ENCODE measurements at regions not wholly inside any gene's neighbourhood (a gene's known extent, or its start where the extent isn't known, plus 50 kb on each side); places are given as distances from the start of the nearest gene placed in this dataset.
A peak's percentile ranks its signal among the peaks of the same experiment; 100 is the strongest.

- H2BK20ac ChIP-seq (ENCODE audit: low read depth, low read length, poor library complexity, severe bottlenecking), result no peak overlapping the region
- H3K4me2 ChIP-seq (ENCODE audit: insufficient read depth, insufficient read length, low read length), result no peak overlapping the region
- H3K4me1 ChIP-seq (ENCODE audit: insufficient read depth, low read length), result peaks cover 18% of the 10 kb centered on the region; the same call in 1 of the 2 replicates
- H3K27me3 ChIP-seq (ENCODE audit: insufficient read depth, low read length), result no peaks in the 10 kb centered on the region; the same call in 1 of the 2 replicates
- H2AFZ ChIP-seq (ENCODE audit: low read length), result no peak overlapping the region
- no peak overlapping the region for H2BK120ac ChIP-seq (ENCODE audit: low read depth, low read length, poor library complexity, severe bottlenecking)
- no peak overlapping the region for H3K9ac ChIP-seq (ENCODE audit: extremely low read depth, insufficient read length, low read length)
- H3K27me3 Mint-ChIP-seq (ENCODE audit: low read depth), result peaks cover 27% of the 10 kb centered on the region
- no peak overlapping the region for H3K56ac ChIP-seq (ENCODE audit: insufficient read length, low read depth, low read length)
- H3K23ac ChIP-seq (ENCODE audit: insufficient read length, low read depth, low read length), result no peak overlapping the region
- H3K14ac ChIP-seq (ENCODE audit: insufficient read depth, low read length), result peak overlapping the region; percentile 1; the same call in 1 of the 2 replicates
- DNase-seq, result no peak
- H3K9me3 ChIP-seq (ENCODE audit: control insufficient read depth, low read depth, low read length), result no peaks in the 10 kb centered on the region
- H3K27ac Mint-ChIP-seq, result peak overlapping the region in 2 of 3 experiments; percentile 27 to 98; a peak in 2 of 7 replicates
- TF ChIP-seq CTCF (conservative IDR thresholded peaks at IDR 0.05), result no peak
- no peak overlapping the region for H2BK5ac ChIP-seq (ENCODE audit: insufficient read length, low read length)
- no CpG with 5 or more reads among the region's 4 CpGs for WGBS (ENCODE audit: extremely low coverage, insufficient read length, low lambda C conversion rate)
- no peak overlapping the region for H4K8ac ChIP-seq (replicated peaks; ENCODE audit: insufficient read length, low read depth, low read length)
- no peaks in the 10 kb centered on the region; the same call in 1 of the 2 replicates for H3K79me2 ChIP-seq (ENCODE audit: insufficient read depth, low read length)
- H3K23me2 ChIP-seq (ENCODE audit: insufficient read length, low read depth, low read length, poor library complexity, severe bottlenecking), result peaks cover 8% of the 10 kb centered on the region
- H2BK15ac ChIP-seq (ENCODE audit: low read depth, low read length), result no peak overlapping the region
- H3K27ac ChIP-seq (ENCODE audit: insufficient read length, low read depth, low read length), result no peak overlapping the region
- no peak overlapping the region for H3T11ph ChIP-seq (ENCODE audit: low read length)
- no peaks in the 10 kb centered on the region for H4K20me1 ChIP-seq (ENCODE audit: control insufficient read depth, insufficient read depth, insufficient read length)
- H3K4me3 Mint-ChIP-seq, result peak overlapping the region in 1 of 2 experiments; percentile 55; a peak in 3 of 5 replicates
- H3K18ac ChIP-seq (ENCODE audit: insufficient read length, low read depth, low read length), result no peak overlapping the region
- H3K4me1 Mint-ChIP-seq, result peaks cover 49 to 53% of the 10 kb centered on the region in 2 experiments
- no peak overlapping the region for H2BK12ac ChIP-seq (ENCODE audit: insufficient read length, low read depth, low read length)
- H3K79me1 ChIP-seq (ENCODE audit: insufficient read depth, low read depth, low read length, poor library complexity, severe bottlenecking), result no peaks in the 10 kb centered on the region
- no peak overlapping the region for H3K4ac ChIP-seq (ENCODE audit: low read depth, low read length)
- H2AK5ac ChIP-seq (ENCODE audit: insufficient read length, low read length), result no peak overlapping the region
- H3K9me3 Mint-ChIP-seq, result no peaks in the 10 kb centered on the region; a peak in 1 of 5 replicates
- peak overlapping the region; percentile 20 for H4K91ac ChIP-seq (ENCODE audit: insufficient read length, low read depth, low read length)
- no peak overlapping the region for H4K5ac ChIP-seq (ENCODE audit: insufficient read length, low read depth, low read length)
- peaks cover 0 to 7% (median 0%) of the 10 kb centered on the region in 3 experiments; a peak in 3 of 7 replicates for H3K36me3 Mint-ChIP-seq (ENCODE audit: insufficient read depth in 1 of 3, low read depth in 3 of 3)
Observed at GRCh38 chr21:31553926-31554325, 105.6 kb upstream of the SOD1 start.
